Uterus (tissue), 3 donors: ENCODE measurements at regions not wholly inside any gene's neighbourhood (a gene's known extent, or its start where the extent isn't known, plus 50 kb on each side); places are given as distances from the start of the nearest gene placed in this dataset.

Experiments
- DNase-seq, 2 donors: peaks; one replicate each; pipeline ENCODE4 v3.0.0-alpha.2; 2019 to 2020
- H3K27ac ChIP-seq, 2 donors: fragments of 200-600 bp; sonication (generic); 1 replicate in 1 of 2; 2 replicates in 1 of 2; pipeline ENCODE4 v1.5.1; 2016 to 2018
- H3K27me3 ChIP-seq, 2 donors: fragments of 200-600 bp; sonication (generic); one replicate each; pipeline ENCODE4 v1.5.1; 2018 to 2019; ENCODE audit warnings: control low read depth in 1 of 2
- H3K36me3 ChIP-seq, 2 donors: fragments of 200-600 bp; sonication (generic); one replicate each; pipeline ENCODE4 v1.5.1; 2019; ENCODE audit warnings: control low read depth in 1 of 2
- H3K4me1 ChIP-seq, 2 donors: fragments of 200-600 bp; sonication (generic); one replicate each; pipeline ENCODE4 v1.5.1; 2018 to 2019; ENCODE audit warnings: control low read depth in 1 of 2
- H3K4me3 ChIP-seq, 2 donors: fragments of 200-600 bp; sonication (generic); 1 replicate in 1 of 2; 2 replicates in 1 of 2; pipeline ENCODE4 v1.5.1; 2018 to 2019; ENCODE audit warnings: mild to moderate bottlenecking in 1 of 2
- H3K9me3 ChIP-seq, 2 donors: fragments of 200-600 bp; sonication (generic); one replicate each; pipeline ENCODE4 v1.5.1; 2019; ENCODE audit warnings: control low read depth in 1 of 2
- CTCF ChIP-seq, 4 experiments: fragments of 200-600 bp in 2 of 4; fragments of 450-650 bp in 2 of 4; sonication (generic) in 2 of 4; IDR thresholded peaks; one replicate each; pipeline ENCODE4 v1.5.1; 2016 to 2019; ENCODE audit warnings: antibody characterized with exemption in 4 of 4, mild to moderate bottlenecking in 2 of 4, moderate library complexity in 1 of 4
- POLR2A ChIP-seq, 2 donors: fragments of 450-650 bp; IDR thresholded peaks; one replicate each; pipeline ENCODE4 v1.6.1; 2016; ENCODE audit warnings: antibody characterized with exemption in 2 of 2, mild to moderate bottlenecking in 1 of 2, moderate library complexity in 1 of 2
- intact Hi-C: fragments of 100-400 bp; cut with DNase I; formaldehyde crosslinking; loops from one replicate; pipeline ENCODE4 v1.15.1; 2023; ENCODE audit warnings: low total_unique reads
- donor health status: DM: yes; HTN: yes; CAD: no.

- Histone ChIP-seq H3K27me3 (no peaks in the 10 kb centered on the region), H3K9me3 (no peaks in the 10 kb centered on the region), H3K4me3 (no peak overlapping the region), H3K36me3 (no peaks in the 10 kb centered on the region), H3K27ac (no peak overlapping the region), H3K4me1 (no peaks in the 10 kb centered on the region)
- no peak for TF ChIP-seq CTCF (IDR thresholded peaks at IDR 0.05)
- no peak for TF ChIP-seq POLR2A (IDR thresholded peaks at IDR 0.05)
- intact Hi-C loops = no loop called here
- no peak for DNase-seq
Measured at GRCh38 chr17:33438139-33438538, 145.0 kb upstream of the ASIC2 start.

GRCh38 chr17:33438578-33438977, 145.5 kb upstream of the ASIC2 start:
- no peak for TF ChIP-seq POLR2A (IDR thresholded peaks at IDR 0.05)
- no peak for TF ChIP-seq CTCF (IDR thresholded peaks at IDR 0.05)
- Histone ChIP-seq H3K27me3 (no peaks in the 10 kb centered on the region), H3K27ac (no peak overlapping the region), H3K9me3 (no peaks in the 10 kb centered on the region), H3K4me1 (no peaks in the 10 kb centered on the region), H3K36me3 (no peaks in the 10 kb centered on the region), H3K4me3 (no peak overlapping the region)
- intact Hi-C loops = no loop called here
- no peak for DNase-seq

- TF ChIP-seq POLR2A (IDR thresholded peaks at IDR 0.05) = no peak
- TF ChIP-seq CTCF (IDR thresholded peaks at IDR 0.05) = no peak
- no peaks in the 10 kb centered on the region for H3K27me3 ChIP-seq
- H3K4me1 ChIP-seq = no peaks in the 10 kb centered on the region
- intact Hi-C loops = no loop called here
- H3K4me3 ChIP-seq = no peak overlapping the region
- no peaks in the 10 kb centered on the region for H3K36me3 ChIP-seq
- no peaks in the 10 kb centered on the region for H3K9me3 ChIP-seq
- no peak for DNase-seq
- H3K27ac ChIP-seq = no peak overlapping the region
Measured at GRCh38 chr17:33442320-33442719, 149.2 kb upstream of the ASIC2 start.

GRCh38 chr17:33444731-33445130, 151.6 kb upstream of the ASIC2 start:
- intact Hi-C loops = no loop called here
- Histone ChIP-seq H3K27me3 (no peaks in the 10 kb centered on the region), H3K9me3 (no peaks in the 10 kb centered on the region), H3K4me1 (no peaks in the 10 kb centered on the region), H3K4me3 (no peak overlapping the region), H3K27ac (no peak overlapping the region), H3K36me3 (no peaks in the 10 kb centered on the region)
- DNase-seq = no peak
- no peak for TF ChIP-seq CTCF (IDR thresholded peaks at IDR 0.05)
- no peak for TF ChIP-seq POLR2A (IDR thresholded peaks at IDR 0.05)

- H3K4me1 ChIP-seq = no peaks in the 10 kb centered on the region
- no peaks in the 10 kb centered on the region for H3K27me3 ChIP-seq
- H3K4me3 ChIP-seq = no peak overlapping the region
- intact Hi-C loops = no loop called here
- no peak overlapping the region for H3K27ac ChIP-seq
- no peaks in the 10 kb centered on the region for H3K9me3 ChIP-seq
- TF ChIP-seq CTCF (IDR thresholded peaks at IDR 0.05) (no peak), POLR2A (IDR thresholded peaks at IDR 0.05) (no peak)
- H3K36me3 ChIP-seq = no peaks in the 10 kb centered on the region
- no peak for DNase-seq
Measured at GRCh38 chr17:33447090-33447489, 154.0 kb upstream of the ASIC2 start.
